Uterus (tissue), 2 donors: ENCODE measurements at regions not wholly inside any gene's neighbourhood (a gene's known extent, or its start where the extent isn't known, plus 50 kb on each side); places are given as distances from the start of the nearest gene placed in this dataset.

Experiments
- CTCF ChIP-seq, 4 experiments: fragments of 200-600 bp in 2 of 4; fragments of 450-650 bp in 2 of 4; sonication (generic) in 2 of 4; IDR thresholded peaks; one replicate each; pipeline ENCODE4 v1.5.1; 2016 to 2019; ENCODE audit warnings: antibody characterized with exemption in 4 of 4, mild to moderate bottlenecking in 2 of 4, moderate library complexity in 1 of 4
- POLR2A ChIP-seq, 2 donors: fragments of 450-650 bp; IDR thresholded peaks; one replicate each; pipeline ENCODE4 v1.6.1; 2016; ENCODE audit warnings: antibody characterized with exemption in 2 of 2, mild to moderate bottlenecking in 1 of 2, moderate library complexity in 1 of 2

- TF ChIP-seq CTCF (IDR thresholded peaks at IDR 0.05) (no peak), POLR2A (IDR thresholded peaks at IDR 0.05) (no peak)
Measured at GRCh38 chr12:58629376-58629775, 290.9 kb downstream of the LRIG3 start.
